GM12874 (cell line): ENCODE measurements at regions not wholly inside any gene's neighbourhood (a gene's known extent, or its start where the extent isn't known, plus 50 kb on each side); places are given as distances from the start of the nearest gene placed in this dataset.

ENCODE experiments used
- TF ChIP-seq, protein P1 (sequence below): IDR thresholded peaks from 2 replicates; pipeline ENCODE4 v1.5.1; 2011; ENCODE audit warnings: low read depth, mild to moderate bottlenecking, control low read depth, low read length, moderate library complexity; ENCODE audit not compliant: insufficient read depth

- TF ChIP-seq, protein P1, sequence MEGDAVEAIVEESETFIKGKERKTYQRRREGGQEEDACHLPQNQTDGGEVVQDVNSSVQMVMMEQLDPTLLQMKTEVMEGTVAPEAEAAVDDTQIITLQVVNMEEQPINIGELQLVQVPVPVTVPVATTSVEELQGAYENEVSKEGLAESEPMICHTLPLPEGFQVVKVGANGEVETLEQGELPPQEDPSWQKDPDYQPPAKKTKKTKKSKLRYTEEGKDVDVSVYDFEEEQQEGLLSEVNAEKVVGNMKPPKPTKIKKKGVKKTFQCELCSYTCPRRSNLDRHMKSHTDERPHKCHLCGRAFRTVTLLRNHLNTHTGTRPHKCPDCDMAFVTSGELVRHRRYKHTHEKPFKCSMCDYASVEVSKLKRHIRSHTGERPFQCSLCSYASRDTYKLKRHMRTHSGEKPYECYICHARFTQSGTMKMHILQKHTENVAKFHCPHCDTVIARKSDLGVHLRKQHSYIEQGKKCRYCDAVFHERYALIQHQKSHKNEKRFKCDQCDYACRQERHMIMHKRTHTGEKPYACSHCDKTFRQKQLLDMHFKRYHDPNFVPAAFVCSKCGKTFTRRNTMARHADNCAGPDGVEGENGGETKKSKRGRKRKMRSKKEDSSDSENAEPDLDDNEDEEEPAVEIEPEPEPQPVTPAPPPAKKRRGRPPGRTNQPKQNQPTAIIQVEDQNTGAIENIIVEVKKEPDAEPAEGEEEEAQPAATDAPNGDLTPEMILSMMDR, result no peak
Measured at GRCh38 chr2:23121968-23122648, 262.9 kb upstream of the KLHL29 start.

- TF ChIP-seq, protein P1, result no peak
Measured at GRCh38 chr2:23122681-23123215, 262.2 kb upstream of the KLHL29 start.

DNA sequence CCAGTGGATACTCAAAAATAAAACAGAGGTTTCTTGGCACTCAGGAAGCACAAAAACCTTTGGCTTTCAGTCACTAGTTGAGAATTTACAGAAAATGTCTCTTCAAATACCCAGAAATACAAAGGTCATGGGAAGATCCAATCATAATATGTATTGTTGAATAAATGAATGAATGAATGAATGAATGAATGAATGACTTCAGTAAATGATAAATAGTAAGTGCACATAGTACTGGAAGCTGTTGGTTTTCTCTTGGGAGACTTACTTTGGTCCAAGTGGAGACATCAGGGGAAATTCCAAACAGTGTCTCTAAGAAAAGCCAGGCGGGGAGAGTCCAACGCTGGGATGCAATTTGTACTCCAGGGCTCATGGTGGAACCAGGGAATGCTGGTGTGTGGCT lies 261.3 kb upstream of the KLHL29 start:
- TF ChIP-seq, protein P1, result no peak

GRCh38 chr2:23124214-23124750 lies 260.7 kb upstream of the KLHL29 start:
- TF ChIP-seq, protein P1, result no peak

DNA sequence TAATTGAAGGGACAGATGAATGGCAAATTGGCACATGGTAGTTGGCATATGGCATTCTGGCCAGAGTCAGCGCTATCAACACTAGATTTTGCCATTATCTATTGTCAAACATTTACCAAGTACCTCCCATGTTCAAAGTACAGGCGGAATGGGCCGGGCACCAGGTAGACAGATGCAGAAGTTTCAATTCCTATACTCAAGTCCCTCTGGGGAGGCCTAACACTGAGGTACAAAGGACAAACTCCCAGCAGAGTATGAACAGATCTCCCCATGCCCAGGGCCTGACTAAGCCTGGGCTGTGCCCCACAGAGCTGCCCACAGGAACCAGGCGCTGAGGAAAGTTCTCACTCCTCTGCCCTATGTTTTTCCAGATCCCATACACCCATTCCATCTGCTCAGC lies 257.5 kb upstream of the KLHL29 start:
- TF ChIP-seq, protein P1, result no peak

GRCh38 chr2:23128684-23129292 lies 256.2 kb upstream of the KLHL29 start:
- TF ChIP-seq, protein P1, result no peak

DNA sequence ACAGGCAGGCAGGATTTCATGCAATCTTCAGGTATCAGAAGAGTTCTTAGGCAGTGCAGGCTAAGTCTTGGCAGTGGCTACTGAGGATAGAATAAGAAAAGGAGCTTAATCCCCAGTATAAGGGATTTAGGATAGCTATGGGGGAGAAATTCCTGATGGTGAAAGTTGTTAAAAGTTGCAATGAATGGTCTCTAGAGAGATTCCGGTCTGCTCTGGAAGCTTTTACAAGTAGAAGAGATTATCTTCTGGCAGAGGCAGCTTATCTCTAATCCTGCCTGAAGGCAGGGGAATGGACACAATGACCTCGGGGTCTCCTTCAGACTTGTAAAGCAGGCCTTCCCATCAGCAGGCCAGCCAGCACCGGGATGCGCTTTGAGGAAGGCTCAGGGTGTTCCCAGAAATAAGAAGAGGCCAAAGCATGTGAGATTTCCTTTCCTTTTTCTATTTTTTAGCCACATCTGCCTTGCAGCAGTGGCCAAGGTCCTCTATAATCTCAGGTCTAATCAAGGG lies 253.9 kb upstream of the KLHL29 start:
- TF ChIP-seq, protein P1, result no peak
